ENCODE measurements at regions not wholly inside any gene's neighbourhood (a gene's known extent, or its start where the extent isn't known, plus 50 kb on each side); places are given as distances from the start of the nearest gene placed in this dataset.

DNA sequence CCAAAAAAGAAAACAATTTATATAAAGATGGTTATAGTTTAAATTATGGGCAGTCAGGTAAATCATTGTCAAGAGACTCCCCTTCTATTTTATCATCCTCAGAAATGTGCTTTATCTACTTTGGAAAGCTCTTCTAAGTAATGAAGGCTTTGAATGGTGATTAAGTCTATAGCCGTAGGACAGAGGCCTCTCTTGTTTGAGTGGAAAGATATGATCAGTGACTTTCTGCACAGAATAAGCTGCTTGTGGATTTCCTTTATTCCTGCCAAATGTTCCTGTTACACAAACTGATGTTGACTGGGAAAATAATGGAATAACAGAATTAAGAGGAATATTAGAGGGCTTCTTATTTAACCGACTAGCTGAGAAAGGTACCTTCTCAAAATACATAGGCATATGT is 174.6 kb upstream of the IVNS1ABP start:
- TF ChIP-seq, protein P1, sequence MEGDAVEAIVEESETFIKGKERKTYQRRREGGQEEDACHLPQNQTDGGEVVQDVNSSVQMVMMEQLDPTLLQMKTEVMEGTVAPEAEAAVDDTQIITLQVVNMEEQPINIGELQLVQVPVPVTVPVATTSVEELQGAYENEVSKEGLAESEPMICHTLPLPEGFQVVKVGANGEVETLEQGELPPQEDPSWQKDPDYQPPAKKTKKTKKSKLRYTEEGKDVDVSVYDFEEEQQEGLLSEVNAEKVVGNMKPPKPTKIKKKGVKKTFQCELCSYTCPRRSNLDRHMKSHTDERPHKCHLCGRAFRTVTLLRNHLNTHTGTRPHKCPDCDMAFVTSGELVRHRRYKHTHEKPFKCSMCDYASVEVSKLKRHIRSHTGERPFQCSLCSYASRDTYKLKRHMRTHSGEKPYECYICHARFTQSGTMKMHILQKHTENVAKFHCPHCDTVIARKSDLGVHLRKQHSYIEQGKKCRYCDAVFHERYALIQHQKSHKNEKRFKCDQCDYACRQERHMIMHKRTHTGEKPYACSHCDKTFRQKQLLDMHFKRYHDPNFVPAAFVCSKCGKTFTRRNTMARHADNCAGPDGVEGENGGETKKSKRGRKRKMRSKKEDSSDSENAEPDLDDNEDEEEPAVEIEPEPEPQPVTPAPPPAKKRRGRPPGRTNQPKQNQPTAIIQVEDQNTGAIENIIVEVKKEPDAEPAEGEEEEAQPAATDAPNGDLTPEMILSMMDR (IDR thresholded peaks at IDR 0.05; ENCODE audit: insufficient read depth, low read length), result no peak
- TF ChIP-seq, protein P2, sequence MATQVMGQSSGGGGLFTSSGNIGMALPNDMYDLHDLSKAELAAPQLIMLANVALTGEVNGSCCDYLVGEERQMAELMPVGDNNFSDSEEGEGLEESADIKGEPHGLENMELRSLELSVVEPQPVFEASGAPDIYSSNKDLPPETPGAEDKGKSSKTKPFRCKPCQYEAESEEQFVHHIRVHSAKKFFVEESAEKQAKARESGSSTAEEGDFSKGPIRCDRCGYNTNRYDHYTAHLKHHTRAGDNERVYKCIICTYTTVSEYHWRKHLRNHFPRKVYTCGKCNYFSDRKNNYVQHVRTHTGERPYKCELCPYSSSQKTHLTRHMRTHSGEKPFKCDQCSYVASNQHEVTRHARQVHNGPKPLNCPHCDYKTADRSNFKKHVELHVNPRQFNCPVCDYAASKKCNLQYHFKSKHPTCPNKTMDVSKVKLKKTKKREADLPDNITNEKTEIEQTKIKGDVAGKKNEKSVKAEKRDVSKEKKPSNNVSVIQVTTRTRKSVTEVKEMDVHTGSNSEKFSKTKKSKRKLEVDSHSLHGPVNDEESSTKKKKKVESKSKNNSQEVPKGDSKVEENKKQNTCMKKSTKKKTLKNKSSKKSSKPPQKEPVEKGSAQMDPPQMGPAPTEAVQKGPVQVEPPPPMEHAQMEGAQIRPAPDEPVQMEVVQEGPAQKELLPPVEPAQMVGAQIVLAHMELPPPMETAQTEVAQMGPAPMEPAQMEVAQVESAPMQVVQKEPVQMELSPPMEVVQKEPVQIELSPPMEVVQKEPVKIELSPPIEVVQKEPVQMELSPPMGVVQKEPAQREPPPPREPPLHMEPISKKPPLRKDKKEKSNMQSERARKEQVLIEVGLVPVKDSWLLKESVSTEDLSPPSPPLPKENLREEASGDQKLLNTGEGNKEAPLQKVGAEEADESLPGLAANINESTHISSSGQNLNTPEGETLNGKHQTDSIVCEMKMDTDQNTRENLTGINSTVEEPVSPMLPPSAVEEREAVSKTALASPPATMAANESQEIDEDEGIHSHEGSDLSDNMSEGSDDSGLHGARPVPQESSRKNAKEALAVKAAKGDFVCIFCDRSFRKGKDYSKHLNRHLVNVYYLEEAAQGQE (IDR thresholded peaks at IDR 0.05; ENCODE audit: insufficient replicate concordance, low read depth), result no peak
- TF ChIP-seq POLR2AphosphoS5 (IDR thresholded peaks at IDR 0.05; ENCODE audit: low read depth), result no peak

Measured in HL-60 (cell line).